ENCODE measurements at regions not wholly inside any gene's neighbourhood (a gene's known extent, or its start where the extent isn't known, plus 50 kb on each side); places are given as distances from the start of the nearest gene placed in this dataset.

- DNase-seq (ENCODE audit: low spot score) = no peak
Measured at GRCh38 chr17:77725846-77726245, 232.7 kb upstream of the TNRC6C start.

- DNase-seq (ENCODE audit: low spot score) = no peak
Measured at GRCh38 chr17:77726549-77727006, 231.9 kb upstream of the TNRC6C start.

GRCh38 chr17:77727037-77727615 is 231.4 kb upstream of the TNRC6C start:
- no peak for DNase-seq (ENCODE audit: low spot score)

GRCh38 chr17:77728474-77728795 is 230.1 kb upstream of the TNRC6C start:
- DNase-seq (ENCODE audit: low spot score) = no peak

- DNase-seq (ENCODE audit: low spot score) = no peak
Measured at GRCh38 chr17:77728871-77729270, 229.6 kb upstream of the TNRC6C start.

GRCh38 chr17:77729587-77729986 is 228.9 kb upstream of the TNRC6C start:
- no peak for DNase-seq (ENCODE audit: low spot score)

GRCh38 chr17:77730376-77730775 is 228.1 kb upstream of the TNRC6C start:
- DNase-seq (ENCODE audit: low spot score) = no peak

GRCh38 chr17:77733576-77734296 is 224.8 kb upstream of the TNRC6C start:
- DNase-seq (ENCODE audit: low spot score) = no peak

GRCh38 chr17:77734371-77735080 is 224.0 kb upstream of the TNRC6C start:
- DNase-seq (ENCODE audit: low spot score) = no peak

GRCh38 chr17:77735081-77735565 is 223.4 kb upstream of the TNRC6C start:
- DNase-seq (ENCODE audit: low spot score) = no peak

- DNase-seq (ENCODE audit: low spot score) = no peak
Measured at GRCh38 chr17:77735566-77736198, 222.8 kb upstream of the TNRC6C start.

GRCh38 chr17:77736199-77736585 is 222.3 kb upstream of the TNRC6C start:
- no peak for DNase-seq (ENCODE audit: low spot score)

GRCh38 chr17:77736721-77737120 is 221.8 kb upstream of the TNRC6C start:
- DNase-seq (ENCODE audit: low spot score) = no peak

GRCh38 chr17:77737442-77738265 is 220.8 kb upstream of the TNRC6C start:
- DNase-seq (ENCODE audit: low spot score) = no peak

GRCh38 chr17:77738751-77739531 is 219.6 kb upstream of the TNRC6C start:
- DNase-seq (ENCODE audit: low spot score) = no peak

- DNase-seq (ENCODE audit: low spot score) = no peak
Measured at GRCh38 chr17:77740481-77740880, 218.0 kb upstream of the TNRC6C start.

GRCh38 chr17:77741109-77741508 is 217.4 kb upstream of the TNRC6C start:
- DNase-seq (ENCODE audit: low spot score) = no peak

GRCh38 chr17:77742579-77742978 is 215.9 kb upstream of the TNRC6C start:
- DNase-seq (ENCODE audit: low spot score) = no peak

- DNase-seq (ENCODE audit: low spot score) = no peak
Measured at GRCh38 chr17:77744066-77744988, 214.2 kb upstream of the TNRC6C start.

- DNase-seq (ENCODE audit: low spot score) = no peak
Measured at GRCh38 chr17:77745702-77746101, 212.8 kb upstream of the TNRC6C start.

All from HuH-7 (cell line).